EL (cell line): ENCODE measurements at regions not wholly inside any gene's neighbourhood (a gene's known extent, or its start where the extent isn't known, plus 50 kb on each side); places are given as distances from the start of the nearest gene placed in this dataset.
"Not testable (repeated sequence)": the region's sequence is repeated elsewhere in the genome, so short reads cannot be mapped to it uniquely, and the experiment has no call there.

Source experiments
- DNase-seq: peaks from one replicate; pipeline ENCODE4 v3.0.0-alpha.2; 2016

DNA sequence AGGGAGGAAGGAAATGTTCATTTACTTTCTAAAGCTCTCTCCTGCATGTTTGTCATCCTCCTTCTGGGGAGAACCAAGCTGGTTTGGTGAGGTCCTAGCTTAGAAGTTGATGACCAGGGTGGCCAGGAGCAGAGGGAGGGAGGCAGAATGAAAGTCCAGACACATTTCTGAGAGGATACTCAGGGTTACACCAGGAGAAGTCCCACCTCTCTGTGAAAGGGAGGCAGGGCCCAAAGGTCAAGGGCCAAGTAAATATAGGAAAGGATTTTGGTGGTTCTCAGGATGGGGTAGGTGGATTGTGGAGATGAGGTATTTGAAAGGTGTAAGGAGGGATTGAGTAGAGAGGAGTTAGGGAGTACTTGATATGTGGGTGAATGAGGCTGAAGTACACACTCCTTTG lies 58.0 kb upstream of the FBXO11 start:
- no peak for DNase-seq

DNA sequence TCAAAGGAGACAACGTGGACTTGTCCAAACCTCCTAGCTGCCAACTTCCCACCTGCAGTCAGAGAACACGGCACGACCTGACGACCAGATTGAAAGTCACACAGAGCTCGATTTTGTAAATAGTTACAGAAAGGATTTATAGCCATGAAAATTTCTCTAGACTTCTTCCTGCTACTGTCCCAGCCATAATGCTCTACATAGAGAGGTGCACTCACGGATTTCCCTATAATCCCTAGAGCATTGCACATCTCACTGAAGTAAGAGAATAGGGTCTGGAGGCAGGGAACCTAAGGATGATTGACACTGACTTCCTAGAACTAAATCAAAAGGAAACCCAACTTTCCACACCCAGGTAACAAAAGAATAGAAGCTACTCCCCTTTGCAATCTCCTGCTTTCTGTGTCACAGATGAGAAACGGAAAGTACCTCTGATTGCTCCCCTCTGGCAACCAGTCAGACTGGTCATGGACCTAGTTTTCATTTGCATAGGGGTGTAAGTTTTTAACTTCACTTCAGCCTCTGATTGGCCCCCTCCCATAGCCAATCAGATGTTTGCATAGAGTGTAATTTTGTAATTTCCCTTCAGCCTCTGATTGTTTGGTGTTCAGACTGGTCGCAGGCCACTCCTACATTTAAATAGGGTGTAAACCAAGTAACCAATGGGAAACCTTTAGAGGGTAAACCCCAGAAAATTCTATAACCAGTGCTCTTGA lies 58.6 kb upstream of the FBXO11 start:
- no peak for DNase-seq

DNA sequence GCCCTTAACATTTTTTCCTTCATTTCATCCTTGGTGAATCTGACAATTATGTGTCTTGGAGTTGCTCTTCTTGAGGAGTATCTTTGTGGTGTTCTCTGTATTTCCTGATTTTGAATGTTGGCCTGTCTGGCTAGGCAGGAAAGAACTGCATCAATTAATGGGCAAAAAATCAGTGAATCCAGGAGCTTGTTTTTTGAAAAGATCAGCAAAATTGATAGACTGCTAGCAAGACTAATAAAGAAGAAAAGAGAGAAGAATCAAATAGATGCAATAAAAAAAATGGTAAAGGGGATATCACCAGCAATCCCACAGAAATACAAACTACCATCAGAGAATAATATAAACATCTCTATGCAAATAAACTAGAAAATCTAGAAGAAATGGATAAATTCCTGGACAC lies 70.4 kb upstream of the FBXO11 start:
- not testable (repeated sequence) for DNase-seq

DNA sequence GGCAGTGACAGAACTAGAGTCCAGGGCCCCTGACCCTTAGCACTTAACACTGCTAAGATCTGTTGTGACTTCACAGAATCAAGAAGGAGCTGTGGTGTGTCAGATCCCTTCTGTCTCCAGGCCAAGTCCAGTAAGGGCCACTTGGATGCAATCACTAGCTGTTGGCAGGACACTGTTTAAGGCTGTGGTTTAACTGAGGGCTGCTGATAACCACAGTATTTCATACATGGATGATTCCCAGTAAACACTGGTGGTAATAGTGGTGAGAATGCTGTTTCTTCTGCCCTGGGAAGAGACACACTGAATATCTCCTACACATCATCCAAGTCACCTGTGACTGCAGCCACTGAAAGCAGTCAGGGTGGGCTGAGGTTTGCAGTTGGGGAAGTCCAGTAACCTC lies 77.7 kb upstream of the FBXO11 start:
- no peak for DNase-seq

DNA sequence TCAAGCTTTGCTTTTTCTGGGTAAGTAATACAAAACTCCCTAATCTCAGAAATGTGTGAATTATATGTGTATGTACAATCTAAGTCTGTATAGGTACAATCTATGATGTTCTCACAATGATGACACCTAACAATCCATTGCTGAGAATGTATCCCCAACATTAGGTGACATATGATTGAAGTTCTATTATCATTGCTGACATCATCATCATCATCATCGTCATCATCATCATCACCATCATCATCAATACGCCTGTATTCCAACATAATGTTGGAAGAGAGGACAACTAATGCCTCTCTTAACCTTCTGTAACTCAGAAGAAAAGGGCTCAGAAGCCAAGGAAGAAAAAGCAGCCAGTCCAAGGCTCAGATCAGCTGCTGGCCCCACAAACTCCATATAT lies 84.2 kb upstream of the FBXO11 start:
- no peak for DNase-seq

DNA sequence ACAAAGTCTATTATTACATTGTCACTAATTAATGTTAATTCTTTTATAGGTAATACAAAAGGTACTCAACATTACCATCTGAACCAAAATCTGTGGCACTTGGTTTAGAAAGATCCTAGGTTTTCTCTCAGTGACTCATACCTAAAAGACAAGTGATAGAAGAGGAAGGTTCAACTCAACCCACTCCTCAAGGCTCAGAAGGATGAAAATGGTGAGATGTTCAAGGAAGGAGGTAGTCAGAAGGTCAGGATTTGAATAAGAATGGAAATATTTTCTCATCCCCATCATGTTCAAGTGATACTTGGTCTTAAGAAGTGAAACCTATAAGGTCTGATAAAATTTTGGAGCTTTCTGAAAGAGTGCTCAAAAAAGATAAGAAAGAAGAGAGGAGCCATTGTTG lies 86.4 kb upstream of the FBXO11 start:
- DNase-seq: no peak

DNA sequence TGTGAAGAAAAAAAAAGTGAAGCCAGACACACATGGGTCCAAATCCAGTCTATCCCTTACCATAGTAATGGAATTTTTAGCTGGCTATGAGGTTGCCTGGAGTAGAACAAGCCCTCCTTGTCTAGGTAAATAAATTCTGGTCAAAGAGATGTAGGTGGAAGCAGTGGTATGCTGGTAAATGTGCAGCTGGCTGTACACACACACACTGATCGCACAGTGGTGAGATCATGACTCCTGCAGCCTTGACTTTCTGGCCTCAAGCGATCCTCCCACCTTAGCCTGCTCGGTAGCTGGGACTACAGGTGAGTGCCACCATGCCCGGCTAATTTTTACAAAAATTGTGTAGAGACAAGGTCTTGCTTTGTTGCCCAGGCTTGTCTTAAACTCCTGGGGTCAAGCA lies 90.5 kb upstream of the FBXO11 start:
- DNase-seq: no peak

DNA sequence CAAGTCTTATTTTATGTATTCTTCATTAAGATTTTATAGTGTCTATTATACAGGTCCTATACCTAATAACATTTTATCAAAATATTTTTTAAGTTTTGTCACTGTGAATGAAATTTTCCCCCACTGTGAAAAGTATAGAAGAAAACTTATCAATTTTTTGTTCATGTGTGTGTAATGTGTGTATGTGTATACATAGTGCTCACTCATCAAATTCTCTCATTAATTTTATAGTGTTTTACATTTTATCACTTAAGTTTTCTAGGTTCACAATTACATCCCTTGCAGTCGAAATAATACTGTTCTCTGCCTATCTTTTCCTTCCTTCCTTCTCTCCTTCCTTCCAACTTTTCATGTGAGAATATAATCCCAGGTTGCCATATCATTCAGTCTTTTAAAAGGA lies 93.2 kb upstream of the FBXO11 start:
- DNase-seq: no peak

DNA sequence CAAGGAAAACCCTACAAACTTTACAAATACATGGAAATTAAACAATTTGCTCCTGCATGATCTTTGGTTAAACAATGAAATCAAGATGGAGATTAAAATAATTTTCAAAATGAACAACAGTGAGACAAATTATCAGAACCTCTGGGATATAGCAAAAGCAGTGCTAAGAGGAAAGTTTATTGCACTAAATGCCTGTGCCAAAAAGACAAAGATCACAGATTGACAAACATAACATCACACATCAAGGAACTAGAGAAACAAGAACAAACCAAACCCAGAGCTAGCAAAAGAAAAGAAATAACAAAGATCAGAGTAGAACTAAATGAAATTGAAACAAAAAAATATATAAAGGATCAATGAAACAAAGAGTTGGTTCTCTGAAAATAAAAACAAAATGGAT lies 95.2 kb upstream of the FBXO11 start:
- DNase-seq: no peak

DNA sequence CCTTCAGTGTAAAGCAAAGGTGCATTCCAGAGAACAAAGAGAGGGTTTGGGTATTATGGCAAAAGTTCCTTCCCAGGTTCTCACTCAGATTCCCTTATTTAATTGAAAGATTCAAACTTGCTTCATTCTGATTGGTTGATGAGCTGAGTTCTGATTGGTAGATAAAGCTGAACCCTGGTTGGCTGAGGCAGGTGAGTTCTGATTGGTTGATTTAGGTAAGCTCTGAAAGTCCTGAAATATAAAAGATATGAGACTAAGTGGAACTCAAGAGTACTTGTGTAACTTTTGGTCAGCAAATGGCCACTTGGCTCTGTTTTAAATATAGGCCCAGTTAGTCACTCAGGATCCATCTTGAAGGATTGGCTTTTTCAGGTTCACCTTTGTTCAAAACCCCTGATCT lies 99.8 kb upstream of the FBXO11 start:
- DNase-seq: no peak

DNA sequence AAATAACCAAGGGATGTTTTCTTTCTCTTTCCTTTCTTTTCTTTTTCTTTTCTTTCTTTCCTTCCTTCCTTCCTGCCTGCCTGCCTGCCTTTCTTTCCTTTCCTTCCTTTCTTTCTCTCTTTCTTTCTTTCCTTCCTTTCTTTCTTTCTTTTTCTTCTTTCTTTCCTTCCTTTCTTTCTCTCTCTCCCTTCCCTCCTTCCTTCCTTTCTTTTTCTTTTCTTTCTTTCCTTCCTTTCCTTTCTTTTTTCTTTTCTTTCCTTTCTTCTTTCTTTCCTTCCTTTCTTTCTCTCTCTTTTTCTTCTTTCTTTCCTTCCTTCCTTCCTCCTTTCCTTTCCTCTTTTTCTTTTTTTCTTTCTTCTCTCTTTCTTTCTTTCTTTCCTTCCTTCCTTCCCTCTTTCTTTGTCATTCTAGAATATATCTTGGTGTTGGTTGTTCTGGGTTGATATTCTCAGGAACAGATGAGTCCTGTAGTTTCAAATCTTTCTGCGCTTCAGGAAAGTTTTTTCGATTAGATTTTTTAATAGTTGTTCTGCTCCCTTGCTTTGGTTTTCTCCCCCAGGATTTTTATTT lies 101.5 kb upstream of the FBXO11 start:
- DNase-seq: no peak

DNA sequence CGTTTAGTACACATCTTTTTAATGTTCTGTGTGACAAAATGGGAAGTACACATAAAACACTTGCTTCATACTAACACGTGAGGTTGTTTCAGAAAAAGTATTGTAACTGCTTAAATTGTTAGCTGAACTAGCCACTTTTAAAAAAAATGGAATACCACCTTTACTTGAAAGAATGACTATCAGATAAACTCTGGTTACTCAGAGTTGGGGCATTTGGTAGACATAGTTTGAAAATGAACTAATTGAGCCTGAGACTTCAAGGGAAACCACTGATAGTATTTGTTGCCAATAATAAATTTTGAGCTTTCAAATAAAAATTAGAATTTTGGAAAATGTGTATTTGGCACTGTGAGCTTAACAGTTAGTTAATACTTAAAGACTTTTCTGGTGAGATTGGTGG lies 103.0 kb upstream of the FBXO11 start:
- DNase-seq: no peak

DNA sequence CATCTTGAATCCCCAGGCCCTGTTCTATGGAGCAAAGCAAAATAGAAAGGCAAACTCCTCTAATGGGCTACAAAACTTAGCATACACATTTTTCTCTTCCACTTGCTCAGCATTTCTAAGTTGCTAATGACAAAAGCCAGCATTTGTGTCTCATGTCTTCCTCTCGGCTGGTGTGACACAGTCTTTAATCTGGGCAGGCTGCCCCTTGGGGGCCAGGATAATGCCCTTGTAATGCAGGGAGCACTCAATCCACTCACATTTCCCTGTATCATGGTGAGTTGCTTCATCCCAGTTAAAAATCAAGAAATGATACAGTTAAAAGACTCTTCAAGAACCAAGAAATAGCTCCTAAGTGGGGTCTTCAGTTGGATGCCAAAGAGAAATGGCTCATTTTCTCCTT lies 109.1 kb upstream of the FBXO11 start:
- DNase-seq: peak; percentile 2

DNA sequence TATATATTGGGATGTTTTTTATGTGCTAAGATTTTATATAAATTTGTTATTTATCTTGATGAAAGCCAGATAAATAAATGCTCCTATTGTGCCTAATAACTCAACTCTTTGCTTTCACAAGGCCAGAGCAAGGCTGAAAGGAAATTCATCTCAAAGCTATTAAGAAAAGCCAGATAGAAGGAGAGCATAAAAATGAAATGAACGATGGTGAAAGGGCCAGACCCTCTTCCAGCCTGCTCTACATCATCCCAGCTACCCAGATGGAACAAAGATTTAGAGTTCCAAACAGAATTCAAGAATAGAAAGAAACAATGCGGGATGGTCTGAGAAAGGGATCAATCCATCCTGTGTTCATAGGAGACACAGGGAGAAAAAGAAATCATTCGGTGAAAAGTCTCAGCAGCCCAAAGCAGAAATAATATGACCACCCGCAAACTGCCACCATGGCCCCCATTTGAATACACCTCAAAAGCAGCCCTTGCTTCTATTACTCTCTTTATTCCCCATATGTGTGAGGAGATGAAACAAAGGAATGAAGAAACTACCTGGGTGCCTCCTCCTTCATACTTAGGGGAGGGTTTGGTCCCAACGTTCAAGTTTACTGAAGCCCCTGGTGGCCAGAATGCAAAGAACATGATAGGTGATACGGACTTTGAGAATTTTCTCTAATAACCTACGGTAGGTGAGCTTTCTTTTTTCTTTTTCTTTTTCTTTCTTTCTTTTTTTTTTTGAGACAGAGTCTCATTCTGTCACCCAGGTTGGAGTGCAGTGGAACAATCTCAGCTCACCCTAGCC lies 110.1 kb upstream of the FBXO11 start:
- DNase-seq: no peak

DNA sequence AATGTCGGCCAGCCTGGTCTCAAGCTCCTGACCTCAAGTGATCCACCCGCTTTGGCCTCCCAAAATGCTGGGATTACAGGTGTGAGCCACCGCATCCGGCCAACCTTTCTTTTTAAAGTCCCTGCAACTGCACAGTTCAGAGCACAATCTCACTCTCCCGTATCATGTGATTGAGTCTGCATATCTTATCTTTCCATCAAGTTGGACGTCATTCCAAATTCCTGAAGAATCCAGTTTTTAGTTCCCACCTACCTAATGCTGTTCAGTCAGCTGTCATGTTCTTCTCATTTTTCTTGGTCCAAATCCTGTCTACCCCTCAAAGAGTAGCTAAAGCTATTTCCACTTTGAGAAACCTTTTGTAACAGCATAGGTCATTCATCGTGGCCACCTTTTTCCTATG lies 110.8 kb upstream of the FBXO11 start:
- no peak for DNase-seq

DNA sequence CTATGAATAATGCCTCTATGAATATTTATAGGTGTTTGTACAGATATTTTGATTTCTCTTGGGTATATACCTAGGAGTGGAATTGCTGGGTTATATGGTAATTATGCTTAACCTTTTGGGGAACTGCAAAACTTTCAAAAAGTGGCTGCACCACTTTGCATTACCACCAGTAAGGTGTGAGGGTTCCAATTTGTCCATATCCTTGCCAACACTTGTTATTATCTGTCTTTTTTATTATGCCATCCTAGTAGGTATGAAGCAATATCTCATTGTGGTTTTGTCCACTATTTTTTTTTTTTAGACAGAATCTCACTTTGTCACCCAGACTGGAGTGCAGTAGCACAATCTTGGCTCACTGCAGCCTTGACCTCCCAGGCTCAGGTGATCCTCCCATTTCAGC lies 112.2 kb upstream of the FBXO11 start:
- no peak for DNase-seq

DNA sequence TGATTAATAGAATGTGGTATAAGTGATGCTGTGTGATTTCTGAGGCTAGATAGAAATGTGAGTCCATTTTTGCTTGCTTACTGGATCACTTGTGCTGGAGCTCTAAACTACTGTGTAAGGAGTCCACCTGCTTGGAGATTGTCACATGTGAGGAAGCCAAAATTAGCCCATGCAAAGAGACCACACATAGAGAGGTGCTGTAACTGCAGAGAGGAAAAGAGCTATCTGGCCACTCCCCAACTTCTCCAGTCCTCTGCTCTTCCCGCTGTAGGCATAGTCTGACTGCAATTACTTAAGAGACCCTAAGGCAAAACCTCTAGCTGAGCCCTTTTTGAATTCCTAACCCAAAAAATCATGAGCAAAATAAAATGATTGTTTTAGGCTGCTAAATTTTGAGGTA lies 120.6 kb upstream of the FBXO11 start:
- DNase-seq: no peak

DNA sequence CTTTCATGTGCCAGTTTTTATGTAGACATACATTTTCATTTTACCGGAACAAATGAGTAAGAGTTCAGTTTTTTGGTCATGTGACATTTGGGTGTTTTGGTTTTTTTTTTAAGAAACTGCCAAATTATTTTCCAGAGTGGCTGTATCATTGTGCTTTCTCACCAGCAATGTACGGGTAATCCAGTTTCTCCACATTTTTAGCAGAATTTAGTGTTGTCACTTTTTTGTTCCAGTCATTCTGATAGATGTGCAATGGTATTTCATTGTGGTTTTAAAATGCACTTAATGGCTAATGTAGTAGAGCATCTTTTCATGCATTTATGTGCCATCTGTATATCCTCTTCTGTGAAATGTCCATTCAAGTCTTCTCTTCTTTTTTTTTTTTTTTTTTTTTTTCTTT lies 126.5 kb upstream of the FBXO11 start:
- DNase-seq: no peak

DNA sequence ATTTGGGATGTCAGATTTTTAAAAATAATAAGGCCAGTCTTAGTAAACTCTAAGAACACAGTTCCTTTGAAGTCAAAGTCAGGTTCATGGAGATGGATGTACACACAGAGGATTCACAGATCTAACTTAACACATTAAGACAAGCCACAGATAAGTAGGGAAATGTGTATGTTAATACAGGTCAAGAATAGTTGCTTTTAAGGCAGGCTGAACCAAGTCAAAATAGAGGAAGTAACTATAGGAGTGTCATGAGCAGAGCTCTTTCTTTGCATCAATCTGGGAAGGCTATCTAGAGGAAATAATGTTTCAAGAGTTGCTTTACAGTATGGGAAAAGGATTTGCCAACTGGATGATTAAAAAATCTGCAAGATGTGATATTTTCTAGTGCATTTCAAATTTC lies 128.0 kb upstream of the FBXO11 start:
- DNase-seq: no peak

DNA sequence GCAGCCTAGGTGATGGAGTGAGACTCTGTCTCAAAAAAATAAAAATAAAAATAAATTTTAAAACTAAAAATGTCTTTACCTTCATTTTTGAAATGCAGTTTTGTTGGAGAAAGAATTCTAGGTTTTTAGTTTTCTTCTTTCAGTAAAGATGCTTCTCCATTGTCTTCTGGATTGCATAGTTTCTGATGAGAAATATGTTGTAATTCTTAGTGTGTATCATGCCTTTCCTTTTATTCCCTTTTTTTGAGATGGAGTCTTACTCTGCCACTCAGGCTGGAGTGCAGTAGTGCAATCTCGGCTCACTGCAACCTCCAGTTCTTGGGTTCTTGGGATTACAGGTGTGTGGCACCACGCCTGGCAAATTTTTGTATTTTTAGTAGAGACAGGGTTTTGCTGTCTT lies 130.0 kb upstream of the FBXO11 start:
- DNase-seq: no peak

DNA sequence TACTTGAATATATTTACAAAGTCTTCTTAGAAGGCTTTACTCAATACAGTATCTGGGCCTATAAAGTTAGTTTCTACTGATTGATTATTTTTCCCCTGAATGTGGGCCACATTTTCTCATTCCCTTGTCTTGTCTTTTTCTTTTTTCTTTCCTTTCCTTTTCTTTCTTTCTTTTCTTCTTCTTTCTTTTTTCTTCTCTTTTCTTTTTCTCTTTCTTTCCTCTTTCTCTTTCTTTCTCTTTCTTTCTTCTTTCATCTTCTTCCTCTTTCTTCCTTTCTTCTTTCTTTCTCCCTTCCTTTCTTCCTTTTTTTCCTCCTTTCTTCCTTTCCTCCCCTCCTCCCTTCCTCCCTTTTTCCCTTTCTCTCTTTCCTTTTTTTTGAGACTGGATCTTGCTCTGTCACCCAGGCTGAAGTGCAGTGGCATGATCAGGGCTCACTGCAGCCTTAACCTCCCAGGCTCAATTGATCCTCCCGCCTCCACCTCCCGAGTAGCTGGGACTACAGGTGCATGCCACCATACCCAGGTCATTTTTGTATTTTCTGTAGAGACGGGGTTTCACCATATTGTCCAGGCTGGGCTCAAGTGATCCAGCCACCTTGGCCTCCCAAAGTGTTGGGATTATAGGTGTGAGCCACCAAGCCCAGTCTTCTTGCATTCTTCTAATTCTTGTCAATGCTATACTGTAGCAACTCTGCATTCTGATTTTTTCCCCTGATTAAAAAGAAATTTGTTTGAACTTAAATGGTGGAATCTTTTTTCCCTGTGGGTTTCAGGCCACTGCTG lies 133.1 kb upstream of the FBXO11 start:
- no peak for DNase-seq

DNA sequence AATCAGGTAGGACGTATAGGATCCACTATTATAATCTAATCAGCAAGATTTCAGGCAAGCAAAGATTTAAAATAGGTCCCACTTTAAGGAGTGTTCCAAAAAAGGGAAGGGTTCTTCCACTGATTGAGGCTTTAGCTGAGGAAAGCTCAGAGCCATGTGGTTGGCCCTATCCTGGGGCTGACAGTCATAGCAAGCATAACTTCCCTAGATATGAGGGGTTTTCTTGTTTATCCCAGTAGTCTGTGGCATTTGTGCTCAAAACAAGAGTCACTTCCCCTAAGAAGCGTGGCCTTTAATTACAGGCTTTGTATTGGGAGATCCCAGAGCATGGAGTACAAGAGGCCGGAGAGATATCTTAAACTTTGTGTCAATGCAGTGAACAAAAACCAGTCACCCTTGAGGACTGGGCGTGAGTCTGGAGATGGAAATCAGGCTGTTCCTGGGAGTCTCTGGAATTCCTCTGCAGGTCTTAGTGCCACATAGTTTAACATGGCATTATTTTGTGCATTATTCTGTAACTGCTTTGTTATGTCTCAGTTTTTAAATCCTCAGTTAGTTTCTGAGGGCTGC lies 136.9 kb upstream of the FBXO11 start:
- no peak for DNase-seq

DNA sequence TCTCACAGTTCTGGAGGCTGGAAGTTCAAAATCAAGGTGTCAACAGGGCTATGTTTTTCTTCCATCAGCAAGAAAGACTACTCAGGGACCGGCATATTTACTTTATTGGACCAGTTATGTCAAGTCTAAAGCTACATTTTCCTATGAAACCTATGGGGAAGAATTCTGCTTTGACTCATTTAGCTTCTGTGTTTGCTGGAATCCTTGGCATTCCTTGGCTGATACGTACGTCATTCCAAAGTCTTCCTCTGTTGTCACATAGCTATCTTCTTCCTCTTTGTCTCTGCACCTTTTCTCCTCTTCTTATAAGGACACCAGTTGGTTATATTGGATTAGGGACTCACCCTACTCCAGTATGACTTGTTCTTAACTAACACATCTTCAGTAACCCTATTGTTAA lies 137.4 kb upstream of the FBXO11 start:
- peak; percentile 23 for DNase-seq
